CD8-positive, alpha-beta memory T cell (primary cell): ENCODE measurements at regions not wholly inside any gene's neighbourhood (a gene's known extent, or its start where the extent isn't known, plus 50 kb on each side); places are given as distances from the start of the nearest gene placed in this dataset.
A peak's percentile ranks its signal among the peaks of the same experiment; 100 is the strongest.

Experiments used
- CTCF ChIA-PET: fragments of 350-600 bp; sonication (Branson Sonifier 250); formaldehyde crosslinking; loops from one replicate; lab custom pipeline; 2021; ENCODE audit warnings: antibody characterized with exemption; lab: Charles Lee
- POLR2A ChIA-PET: fragments of 350-600 bp; sonication (Branson Sonifier 250); formaldehyde crosslinking; loops from one replicate; lab custom pipeline; 2021; ENCODE audit warnings: antibody characterized with exemption; lab: Charles Lee
- DNase-seq, 5 donors: peaks; one replicate each; pipeline versions ENCODE4 v3.0.0 to v3.0.0-alpha.2; 2020 to 2022; ENCODE audit warnings: mixed read lengths in 1 of 5
- H3K27ac ChIP-seq: one replicate; pipeline ENCODE4 v1.7.0; 2013; ENCODE audit warnings: low read depth, mild to moderate bottlenecking, low read length, moderate library complexity
- H3K27me3 ChIP-seq: 2 replicates; pipeline ENCODE4 v1.7.0; 2013; ENCODE audit warnings: low read length, mild to moderate bottlenecking; ENCODE audit not compliant: insufficient read depth, poor library complexity, severe bottlenecking
- H3K36me3 ChIP-seq: 2 replicates; pipeline ENCODE4 v1.7.0; 2013; ENCODE audit warnings: mild to moderate bottlenecking, low read length, moderate library complexity; ENCODE audit not compliant: insufficient read depth
- H3K4me1 ChIP-seq: 2 replicates; pipeline ENCODE4 v1.7.0; 2013; ENCODE audit warnings: mild to moderate bottlenecking, low read length, moderate library complexity; ENCODE audit not compliant: insufficient read depth
- H3K4me3 ChIP-seq: 2 replicates; pipeline ENCODE4 v1.7.0; 2013; ENCODE audit warnings: mild to moderate bottlenecking, low read length
- H3K9me3 ChIP-seq: 2 replicates; pipeline ENCODE4 v1.7.0; 2013; ENCODE audit warnings: mild to moderate bottlenecking, low read length
- H3K27ac Mint-ChIP-seq, 8 donors: one replicate each; pipeline ENCODE4 v1.8.0; 2020 to 2021; ENCODE audit warnings: mixed read lengths in 8 of 8, mild to moderate bottlenecking in 6 of 8, inconsistent platforms in 3 of 8, moderate library complexity in 3 of 8
- H3K27me3 Mint-ChIP-seq, 2 donors: one replicate each; pipeline ENCODE4 v1.8.0; 2020 to 2021; ENCODE audit warnings: mixed read lengths in 2 of 2, mild to moderate bottlenecking in 1 of 2, moderate library complexity in 1 of 2
- H3K36me3 Mint-ChIP-seq, 3 donors: one replicate each; pipeline ENCODE4 v1.8.0; 2020 to 2021; ENCODE audit warnings: mixed read lengths in 3 of 3, inconsistent platforms in 1 of 3, mild to moderate bottlenecking in 1 of 3
- H3K4me1 Mint-ChIP-seq, 3 donors: one replicate each; pipeline ENCODE4 v1.8.0; 2020 to 2021; ENCODE audit warnings: mixed read lengths in 3 of 3, inconsistent platforms in 1 of 3, mild to moderate bottlenecking in 1 of 3
- H3K4me3 Mint-ChIP-seq, 7 donors: one replicate each; pipeline ENCODE4 v1.8.0; 2020 to 2021; ENCODE audit warnings: mixed read lengths in 7 of 7, mild to moderate bottlenecking in 6 of 7, moderate library complexity in 4 of 7, inconsistent platforms in 2 of 7
- H3K9me3 Mint-ChIP-seq, 5 donors: one replicate each; pipeline ENCODE4 v1.8.0; 2020 to 2022; ENCODE audit warnings: mixed read lengths in 5 of 5, mild to moderate bottlenecking in 3 of 5, moderate library complexity in 2 of 5, inconsistent platforms in 1 of 5

- Mint-ChIP-seq H3K9me3 (no peaks in the 10 kb centered on the region), H3K4me1 (no peaks in the 10 kb centered on the region), H3K27ac (no peak overlapping the region), H3K4me3 (no peak overlapping the region), H3K36me3 (peaks cover 0 to 3% (median 0%) of the 10 kb centered on the region in 3 donors), H3K27me3 (peaks cover 6 to 14% of the 10 kb centered on the region in 2 donors)
- H3K27me3 ChIP-seq = no peaks in the 10 kb centered on the region
- H3K36me3 ChIP-seq = no peaks in the 10 kb centered on the region
- no peak overlapping the region for H3K4me3 ChIP-seq
- POLR2A ChIA-PET = no interaction called here
- H3K4me1 ChIP-seq = no peaks in the 10 kb centered on the region
- DNase-seq = no peak
- CTCF ChIA-PET = no interaction called here
- H3K9me3 ChIP-seq = no peaks in the 10 kb centered on the region
- no peak overlapping the region for H3K27ac ChIP-seq
These were observed 153.4 kb upstream of the STARD13 start for GRCh38 chr13:33438918-33439317.

- Histone ChIP-seq H3K27ac (no peak overlapping the region), H3K27me3 (no peaks in the 10 kb centered on the region), H3K9me3 (no peaks in the 10 kb centered on the region), H3K36me3 (no peaks in the 10 kb centered on the region), H3K4me3 (no peak overlapping the region), H3K4me1 (no peaks in the 10 kb centered on the region)
- H3K4me3 Mint-ChIP-seq = no peak overlapping the region
- no peaks in the 10 kb centered on the region for H3K4me1 Mint-ChIP-seq
- H3K9me3 Mint-ChIP-seq = no peaks in the 10 kb centered on the region
- ChIA-PET CTCF (no interaction called here), POLR2A (no interaction called here)
- H3K27me3 Mint-ChIP-seq = peaks cover 8 to 15% of the 10 kb centered on the region in 2 donors
- DNase-seq = no peak
- H3K36me3 Mint-ChIP-seq = peaks cover 0 to 3% (median 0%) of the 10 kb centered on the region in 3 donors
- peak overlapping the region in 1 of 8 donors; percentile 0 for H3K27ac Mint-ChIP-seq
These were observed 155.5 kb upstream of the STARD13 start for GRCh38 chr13:33441015-33441414.

- Mint-ChIP-seq H3K9me3 (no peaks in the 10 kb centered on the region), H3K27me3 (peaks cover 8 to 17% of the 10 kb centered on the region in 2 donors), H3K4me3 (no peak overlapping the region), H3K4me1 (no peaks in the 10 kb centered on the region), H3K27ac (no peak overlapping the region), H3K36me3 (peaks cover 0 to 3% (median 0%) of the 10 kb centered on the region in 3 donors)
- no peak for DNase-seq
- POLR2A ChIA-PET = no interaction called here
- Histone ChIP-seq H3K4me3 (no peak overlapping the region), H3K27me3 (no peaks in the 10 kb centered on the region), H3K27ac (no peak overlapping the region), H3K36me3 (no peaks in the 10 kb centered on the region), H3K9me3 (no peaks in the 10 kb centered on the region), H3K4me1 (no peaks in the 10 kb centered on the region)
- CTCF ChIA-PET = no interaction called here
These were observed 159.5 kb upstream of the STARD13 start for GRCh38 chr13:33445024-33445423.

- Mint-ChIP-seq H3K27ac (peak overlapping the region in 1 of 8 donors; percentile 83), H3K36me3 (peaks cover 0 to 3% (median 0%) of the 10 kb centered on the region in 3 donors), H3K9me3 (no peaks in the 10 kb centered on the region), H3K4me1 (no peaks in the 10 kb centered on the region), H3K4me3 (no peak overlapping the region), H3K27me3 (peaks cover 7 to 19% of the 10 kb centered on the region in 2 donors)
- Histone ChIP-seq H3K4me3 (no peak overlapping the region), H3K4me1 (no peaks in the 10 kb centered on the region), H3K27ac (no peak overlapping the region), H3K27me3 (no peaks in the 10 kb centered on the region), H3K9me3 (no peaks in the 10 kb centered on the region), H3K36me3 (no peaks in the 10 kb centered on the region)
- DNase-seq = no peak
- ChIA-PET CTCF (no interaction called here), POLR2A (no interaction called here)
These were observed 159.9 kb upstream of the STARD13 start for GRCh38 chr13:33445476-33445875.

- no peaks in the 10 kb centered on the region for H3K36me3 ChIP-seq
- no peak for DNase-seq
- Mint-ChIP-seq H3K4me3 (no peak overlapping the region), H3K27me3 (peaks cover 2 to 11% of the 10 kb centered on the region in 2 donors), H3K9me3 (no peaks in the 10 kb centered on the region), H3K36me3 (peaks cover 0 to 1% (median 0%) of the 10 kb centered on the region in 3 donors), H3K4me1 (no peaks in the 10 kb centered on the region), H3K27ac (no peak overlapping the region)
- H3K9me3 ChIP-seq = no peaks in the 10 kb centered on the region
- ChIA-PET CTCF (no interaction called here), POLR2A (no interaction called here)
- no peak overlapping the region for H3K4me3 ChIP-seq
- H3K27ac ChIP-seq = no peak overlapping the region
- no peaks in the 10 kb centered on the region for H3K4me1 ChIP-seq
- H3K27me3 ChIP-seq = no peaks in the 10 kb centered on the region
These were observed 161.5 kb upstream of the STARD13 start for GRCh38 chr13:33446821-33447725.

GRCh38 chr13:33448889-33449288, 163.3 kb upstream of the STARD13 start:
- no peak overlapping the region for H3K4me3 Mint-ChIP-seq
- no peaks in the 10 kb centered on the region for H3K4me1 Mint-ChIP-seq
- Histone ChIP-seq H3K9me3 (no peaks in the 10 kb centered on the region), H3K4me1 (no peaks in the 10 kb centered on the region), H3K36me3 (no peaks in the 10 kb centered on the region), H3K27ac (no peak overlapping the region), H3K27me3 (no peaks in the 10 kb centered on the region), H3K4me3 (no peak overlapping the region)
- ChIA-PET POLR2A (no interaction called here), CTCF (no interaction called here)
- peaks cover 2 to 10% of the 10 kb centered on the region in 2 donors for H3K27me3 Mint-ChIP-seq
- no peak for DNase-seq
- peaks cover 0 to 1% (median 0%) of the 10 kb centered on the region in 3 donors for H3K36me3 Mint-ChIP-seq
- H3K9me3 Mint-ChIP-seq = no peaks in the 10 kb centered on the region
- no peak overlapping the region for H3K27ac Mint-ChIP-seq

GRCh38 chr13:33450956-33451709, 165.6 kb upstream of the STARD13 start:
- Mint-ChIP-seq H3K9me3 (no peaks in the 10 kb centered on the region), H3K27me3 (peaks cover 2 to 8% of the 10 kb centered on the region in 2 donors), H3K27ac (no peak overlapping the region), H3K4me3 (no peak overlapping the region), H3K4me1 (no peaks in the 10 kb centered on the region), H3K36me3 (peaks cover 0 to 1% (median 0%) of the 10 kb centered on the region in 3 donors)
- ChIA-PET CTCF (no interaction called here), POLR2A (no interaction called here)
- Histone ChIP-seq H3K27ac (no peak overlapping the region), H3K9me3 (no peaks in the 10 kb centered on the region), H3K4me3 (no peak overlapping the region), H3K27me3 (no peaks in the 10 kb centered on the region), H3K36me3 (no peaks in the 10 kb centered on the region), H3K4me1 (no peaks in the 10 kb centered on the region)
- no peak for DNase-seq

GRCh38 chr13:33452873-33453517, 167.4 kb upstream of the STARD13 start:
- Mint-ChIP-seq H3K27ac (no peak overlapping the region), H3K9me3 (no peaks in the 10 kb centered on the region), H3K27me3 (peaks cover 2 to 8% of the 10 kb centered on the region in 2 donors), H3K4me3 (no peak overlapping the region), H3K36me3 (peaks cover 0 to 1% (median 0%) of the 10 kb centered on the region in 3 donors), H3K4me1 (no peaks in the 10 kb centered on the region)
- DNase-seq = no peak
- H3K27ac ChIP-seq = no peak overlapping the region
- H3K27me3 ChIP-seq = no peaks in the 10 kb centered on the region
- no peaks in the 10 kb centered on the region for H3K4me1 ChIP-seq
- CTCF ChIA-PET = no interaction called here
- H3K36me3 ChIP-seq = no peaks in the 10 kb centered on the region
- H3K9me3 ChIP-seq = no peaks in the 10 kb centered on the region
- POLR2A ChIA-PET = no interaction called here
- H3K4me3 ChIP-seq = no peak overlapping the region
